ENCODE measurements at regions not wholly inside any gene's neighbourhood (a gene's known extent, or its start where the extent isn't known, plus 50 kb on each side); places are given as distances from the start of the nearest gene placed in this dataset.

DNA sequence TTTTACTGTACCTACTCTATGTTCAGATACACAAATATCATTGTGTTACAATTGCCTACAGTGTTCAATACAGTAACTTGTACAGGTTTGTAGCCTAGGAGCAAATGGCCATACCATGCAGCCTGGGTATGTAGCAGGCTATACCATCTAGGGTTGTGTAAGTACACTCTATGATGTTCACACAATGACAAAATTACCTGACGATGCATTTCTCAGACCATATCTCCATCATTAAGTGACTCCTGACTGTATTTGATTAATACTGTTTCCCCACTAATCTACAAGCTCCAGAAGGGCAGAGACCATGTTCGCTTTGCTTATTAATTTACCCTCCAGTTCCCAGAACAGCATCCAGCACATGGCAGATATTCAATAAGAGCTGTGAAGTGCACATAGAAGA lies 372.2 kb downstream of the METTL4 start:
- no peaks in the 10 kb centered on the region for H3K4me1 Mint-ChIP-seq (ENCODE audit: low read depth)
- H3K36me3 ChIP-seq (ENCODE audit: insufficient read depth, low read length) = no peaks in the 10 kb centered on the region
- POLR2A ChIA-PET = no interaction called here
- CTCF ChIA-PET = no interaction called here
- DNase-seq (no peak), ATAC-seq (ENCODE audit: poor library complexity) (no peak)
- TF ChIP-seq, protein P1, sequence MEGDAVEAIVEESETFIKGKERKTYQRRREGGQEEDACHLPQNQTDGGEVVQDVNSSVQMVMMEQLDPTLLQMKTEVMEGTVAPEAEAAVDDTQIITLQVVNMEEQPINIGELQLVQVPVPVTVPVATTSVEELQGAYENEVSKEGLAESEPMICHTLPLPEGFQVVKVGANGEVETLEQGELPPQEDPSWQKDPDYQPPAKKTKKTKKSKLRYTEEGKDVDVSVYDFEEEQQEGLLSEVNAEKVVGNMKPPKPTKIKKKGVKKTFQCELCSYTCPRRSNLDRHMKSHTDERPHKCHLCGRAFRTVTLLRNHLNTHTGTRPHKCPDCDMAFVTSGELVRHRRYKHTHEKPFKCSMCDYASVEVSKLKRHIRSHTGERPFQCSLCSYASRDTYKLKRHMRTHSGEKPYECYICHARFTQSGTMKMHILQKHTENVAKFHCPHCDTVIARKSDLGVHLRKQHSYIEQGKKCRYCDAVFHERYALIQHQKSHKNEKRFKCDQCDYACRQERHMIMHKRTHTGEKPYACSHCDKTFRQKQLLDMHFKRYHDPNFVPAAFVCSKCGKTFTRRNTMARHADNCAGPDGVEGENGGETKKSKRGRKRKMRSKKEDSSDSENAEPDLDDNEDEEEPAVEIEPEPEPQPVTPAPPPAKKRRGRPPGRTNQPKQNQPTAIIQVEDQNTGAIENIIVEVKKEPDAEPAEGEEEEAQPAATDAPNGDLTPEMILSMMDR (IDR thresholded peaks at IDR 0.05) = no peak
- no peak overlapping the region for H3K27ac ChIP-seq (ENCODE audit: low read depth in 1 of 2, low read length in 2 of 2)
- intact Hi-C loops (cut with DNase I, micrococcal nuclease) = no loop called here
- peaks cover 17% of the 10 kb centered on the region for H3K27me3 Mint-ChIP-seq
- no peaks in the 10 kb centered on the region for H3K9me3 Mint-ChIP-seq
- no peaks in the 10 kb centered on the region for H3K9me3 ChIP-seq (ENCODE audit: control insufficient read depth in 1 of 2, insufficient read depth in 1 of 2, low read length in 2 of 2)
- H3K4me1 ChIP-seq (ENCODE audit: insufficient read depth, low read length) = no peaks in the 10 kb centered on the region
- H3K36me3 Mint-ChIP-seq (ENCODE audit: low read depth) = no peaks in the 10 kb centered on the region
- no peak overlapping the region for H3K27ac Mint-ChIP-seq
- no peak overlapping the region for H3K4me3 ChIP-seq (ENCODE audit: low read length)
- H3K27me3 ChIP-seq (ENCODE audit: control insufficient read depth in 1 of 2, insufficient read depth in 2 of 2, low read length in 2 of 2) = no peaks in the 10 kb centered on the region
- no peak overlapping the region for H3K4me3 Mint-ChIP-seq

DNA sequence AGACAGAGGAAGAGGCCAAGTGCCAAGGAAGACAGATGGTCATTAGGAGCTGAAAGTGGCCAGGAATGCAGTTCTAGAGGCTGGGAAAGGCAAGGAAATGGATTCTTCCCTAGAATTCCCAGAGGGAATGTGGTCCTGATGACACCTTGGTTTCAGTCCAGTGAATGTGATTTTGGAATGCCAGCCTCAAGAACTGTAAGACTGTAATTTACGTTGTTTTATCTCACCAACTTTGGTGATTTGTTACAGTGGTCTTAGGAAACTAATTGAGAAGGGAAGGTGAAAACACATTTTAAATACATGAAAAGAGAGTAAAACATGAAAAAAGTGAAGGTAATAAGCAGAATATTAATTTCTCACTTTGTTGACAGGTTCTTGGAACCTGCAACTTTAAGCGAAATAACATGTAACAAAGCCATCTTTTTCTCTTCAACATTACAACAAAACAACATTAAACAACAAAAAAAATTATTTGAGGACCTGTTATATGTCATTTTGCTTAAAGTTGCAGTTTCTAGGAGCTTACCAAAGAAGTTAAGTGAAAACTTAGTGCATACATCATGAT lies 370.2 kb downstream of the METTL4 start:
- H3K4me3 ChIP-seq (ENCODE audit: low read length) = no peak overlapping the region
- H3K4me1 Mint-ChIP-seq (ENCODE audit: low read depth) = no peaks in the 10 kb centered on the region
- ATAC-seq (ENCODE audit: poor library complexity) (no peak), DNase-seq (no peak)
- intact Hi-C loops (cut with DNase I, micrococcal nuclease) = no loop called here
- H3K9me3 ChIP-seq (ENCODE audit: control insufficient read depth in 1 of 2, insufficient read depth in 1 of 2, low read length in 2 of 2) = no peaks in the 10 kb centered on the region
- CTCF ChIA-PET = no interaction called here
- peaks cover 17% of the 10 kb centered on the region for H3K27me3 Mint-ChIP-seq
- no peaks in the 10 kb centered on the region for H3K4me1 ChIP-seq (ENCODE audit: insufficient read depth, low read length)
- H3K36me3 Mint-ChIP-seq (ENCODE audit: low read depth) = no peaks in the 10 kb centered on the region
- H3K4me3 Mint-ChIP-seq = no peak overlapping the region
- no peak overlapping the region for H3K27ac Mint-ChIP-seq
- POLR2A ChIA-PET = no interaction called here
- no peaks in the 10 kb centered on the region for H3K9me3 Mint-ChIP-seq
- H3K27me3 ChIP-seq (ENCODE audit: control insufficient read depth in 1 of 2, insufficient read depth in 2 of 2, low read length in 2 of 2) = no peaks in the 10 kb centered on the region
- H3K36me3 ChIP-seq (ENCODE audit: insufficient read depth, low read length) = no peaks in the 10 kb centered on the region
- TF ChIP-seq, protein P1 (IDR thresholded peaks at IDR 0.05) = no peak
- H3K27ac ChIP-seq (ENCODE audit: low read depth in 1 of 2, low read length in 2 of 2) = no peak overlapping the region

DNA sequence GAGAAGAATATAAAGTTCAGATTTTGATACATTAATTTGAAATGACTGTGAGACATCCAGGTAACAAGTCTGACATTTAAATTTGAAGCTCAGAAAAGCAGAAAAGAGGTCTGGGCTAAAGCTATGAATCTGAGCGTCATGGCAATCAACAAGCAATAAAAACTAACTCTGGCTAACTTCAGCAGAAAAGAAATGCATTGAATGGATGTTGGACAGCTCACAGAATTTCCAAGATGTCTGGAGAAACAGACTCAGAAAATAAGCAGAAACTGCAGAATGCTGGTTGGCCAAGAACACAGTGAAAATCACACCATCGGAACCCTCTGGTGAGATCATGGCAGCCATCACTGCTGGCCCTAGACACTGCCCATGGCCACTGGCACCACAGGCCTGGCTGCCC lies 366.6 kb downstream of the METTL4 start:
- POLR2A ChIA-PET = no interaction called here
- CTCF ChIA-PET = no interaction called here
- Mint-ChIP-seq H3K27ac (no peak overlapping the region), H3K9me3 (no peaks in the 10 kb centered on the region), H3K36me3 (ENCODE audit: low read depth) (no peaks in the 10 kb centered on the region), H3K27me3 (peaks cover 19% of the 10 kb centered on the region), H3K4me1 (ENCODE audit: low read depth) (no peaks in the 10 kb centered on the region), H3K4me3 (no peak overlapping the region)
- Histone ChIP-seq H3K27ac (ENCODE audit: low read depth in 1 of 2, low read length in 2 of 2) (no peak overlapping the region), H3K36me3 (ENCODE audit: insufficient read depth, low read length) (no peaks in the 10 kb centered on the region), H3K4me1 (ENCODE audit: insufficient read depth, low read length) (no peaks in the 10 kb centered on the region), H3K27me3 (ENCODE audit: control insufficient read depth in 1 of 2, insufficient read depth in 2 of 2, low read length in 2 of 2) (no peaks in the 10 kb centered on the region), H3K4me3 (ENCODE audit: low read length) (no peak overlapping the region), H3K9me3 (ENCODE audit: control insufficient read depth in 1 of 2, insufficient read depth in 1 of 2, low read length in 2 of 2) (no peaks in the 10 kb centered on the region)
- intact Hi-C loops (cut with DNase I, micrococcal nuclease) = no loop called here
- ATAC-seq (ENCODE audit: poor library complexity) = no peak
- no peak for DNase-seq
- TF ChIP-seq, protein P1 (IDR thresholded peaks at IDR 0.05) = no peak
